GM19099 (cell line): ENCODE measurements at regions not wholly inside any gene's neighbourhood (a gene's known extent, or its start where the extent isn't known, plus 50 kb on each side); places are given as distances from the start of the nearest gene placed in this dataset.

Experiments
- POLR2A ChIP-seq: IDR thresholded peaks from 3 replicates; pipeline ENCODE4 v1.6.1; 2011; ENCODE audit warnings: low read depth; ENCODE audit not compliant: insufficient read length; ENCODE audit errors: extremely low read depth

GRCh38 chr18:70920840-70921374, 632.1 kb downstream of the SOCS6 start:
- no peak for TF ChIP-seq POLR2A

GRCh38 chr18:70907673-70908072, 618.8 kb downstream of the SOCS6 start:
- no peak for TF ChIP-seq POLR2A

- TF ChIP-seq POLR2A, result no peak
Observed at GRCh38 chr18:70892381-70892780, 603.5 kb downstream of the SOCS6 start.

GRCh38 chr18:70870292-70870691, 581.4 kb downstream of the SOCS6 start:
- TF ChIP-seq POLR2A, result no peak

GRCh38 chr18:70848329-70848728, 559.5 kb downstream of the SOCS6 start:
- no peak for TF ChIP-seq POLR2A

- no peak for TF ChIP-seq POLR2A
Observed at GRCh38 chr18:70840649-70841048, 551.8 kb downstream of the SOCS6 start.

GRCh38 chr18:70827632-70828031, 538.8 kb downstream of the SOCS6 start:
- no peak for TF ChIP-seq POLR2A

- TF ChIP-seq POLR2A, result no peak
Observed at GRCh38 chr18:70826571-70826970, 537.7 kb downstream of the SOCS6 start.

- no peak for TF ChIP-seq POLR2A
Observed at GRCh38 chr18:70822691-70823090, 533.8 kb downstream of the SOCS6 start.

GRCh38 chr18:70822117-70822516, 533.3 kb downstream of the SOCS6 start:
- no peak for TF ChIP-seq POLR2A

GRCh38 chr18:70808481-70809056, 519.7 kb downstream of the SOCS6 start:
- TF ChIP-seq POLR2A, result no peak

GRCh38 chr18:70781860-70782453, 493.1 kb downstream of the SOCS6 start:
- TF ChIP-seq POLR2A, result no peak

GRCh38 chr18:70762812-70763211, 474.0 kb downstream of the SOCS6 start:
- no peak for TF ChIP-seq POLR2A

- TF ChIP-seq POLR2A, result no peak
Observed at GRCh38 chr18:70758780-70759179, 469.9 kb downstream of the SOCS6 start.

GRCh38 chr18:70754486-70754885, 465.6 kb downstream of the SOCS6 start:
- TF ChIP-seq POLR2A, result no peak

- no peak for TF ChIP-seq POLR2A
Observed at GRCh38 chr18:70732916-70733315, 444.1 kb downstream of the SOCS6 start.

GRCh38 chr18:70732188-70732587, 443.3 kb downstream of the SOCS6 start:
- no peak for TF ChIP-seq POLR2A

- no peak for TF ChIP-seq POLR2A
Observed at GRCh38 chr18:70720607-70721006, 431.8 kb downstream of the SOCS6 start.

GRCh38 chr18:70709720-70710119, 420.9 kb downstream of the SOCS6 start:
- no peak for TF ChIP-seq POLR2A
